ENCODE measurements at regions not wholly inside any gene's neighbourhood (a gene's known extent, or its start where the extent isn't known, plus 50 kb on each side); places are given as distances from the start of the nearest gene placed in this dataset.

- Histone ChIP-seq H3K9me3 (ENCODE audit: control insufficient read depth, low read length) (no peaks in the 10 kb centered on the region), H3K4me2 (ENCODE audit: low read length) (no peak overlapping the region), H3K79me2 (no peaks in the 10 kb centered on the region), H2AFZ (no peak overlapping the region), H3K27ac (no peak overlapping the region), H3K36me3 (ENCODE audit: control insufficient read depth, insufficient read depth, low read length) (no peaks in the 10 kb centered on the region), H3K27me3 (ENCODE audit: control insufficient read depth, insufficient read depth, low read length) (no peaks in the 10 kb centered on the region), H3K9ac (no peak overlapping the region), H3K4me3 (ENCODE audit: low read depth, low read length) (no peak overlapping the region), H3K4me1 (no peaks in the 10 kb centered on the region)
- TF ChIP-seq CTCF (IDR thresholded peaks at IDR 0.05): no peak
Measured at GRCh38 chr3:1979961-1980615, 118.6 kb upstream of the CNTN4 start.

DNA sequence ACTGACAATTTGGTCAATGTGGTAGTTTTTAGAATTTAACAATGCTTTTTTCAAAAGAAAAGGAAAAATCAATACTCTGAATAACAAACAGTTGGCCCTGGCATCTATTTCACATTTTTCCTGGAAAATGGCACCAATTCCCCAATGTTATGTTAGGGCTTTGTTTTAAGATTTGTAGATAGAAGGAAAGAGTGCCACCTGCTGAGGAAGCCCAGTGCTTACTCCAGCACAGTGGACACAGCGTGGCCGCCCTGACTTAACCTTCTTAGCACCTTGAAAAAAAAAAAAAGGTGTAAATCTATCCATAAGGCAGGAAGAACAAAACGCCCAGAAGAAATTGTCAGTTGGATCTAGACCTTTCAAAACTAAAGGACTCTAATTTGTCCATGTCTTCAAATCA is 110.7 kb upstream of the CNTN4 start:
- Histone ChIP-seq H3K9me3 (ENCODE audit: control insufficient read depth, low read length) (no peaks in the 10 kb centered on the region), H2AFZ (no peak overlapping the region), H3K27me3 (ENCODE audit: control insufficient read depth, insufficient read depth, low read length) (no peaks in the 10 kb centered on the region), H3K9ac (no peak overlapping the region), H3K27ac (no peak overlapping the region), H3K4me3 (ENCODE audit: low read depth, low read length) (no peak overlapping the region), H3K36me3 (ENCODE audit: control insufficient read depth, insufficient read depth, low read length) (no peaks in the 10 kb centered on the region), H3K4me1 (no peaks in the 10 kb centered on the region), H3K79me2 (no peaks in the 10 kb centered on the region), H3K4me2 (ENCODE audit: low read length) (no peak overlapping the region)
- TF ChIP-seq CTCF (IDR thresholded peaks at IDR 0.05): peak; percentile 53

DNA sequence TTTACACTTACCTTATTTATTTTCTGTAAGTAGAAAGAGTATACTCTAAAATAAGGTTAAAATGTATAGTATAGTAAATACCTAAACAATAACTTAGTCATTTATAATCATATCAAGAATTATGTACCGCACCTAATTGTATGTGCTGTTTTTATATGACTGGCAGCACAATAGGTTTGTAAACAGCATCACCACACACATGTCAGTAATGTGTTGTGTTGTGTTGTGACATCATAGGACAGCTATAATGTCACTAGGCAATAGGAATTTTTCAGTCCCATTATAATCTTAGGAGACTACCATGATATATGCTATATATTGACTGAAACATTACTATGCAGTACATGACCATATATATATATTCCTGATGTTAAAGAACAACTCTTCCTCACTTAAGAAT is 99.9 kb upstream of the CNTN4 start:
- TF ChIP-seq CTCF (IDR thresholded peaks at IDR 0.05): no peak
- Histone ChIP-seq H3K27me3 (ENCODE audit: control insufficient read depth, insufficient read depth, low read length) (no peaks in the 10 kb centered on the region), H3K4me3 (ENCODE audit: low read depth, low read length) (no peak overlapping the region), H3K36me3 (ENCODE audit: control insufficient read depth, insufficient read depth, low read length) (no peaks in the 10 kb centered on the region), H3K9me3 (ENCODE audit: control insufficient read depth, low read length) (no peaks in the 10 kb centered on the region), H3K27ac (no peak overlapping the region), H3K79me2 (no peaks in the 10 kb centered on the region), H3K4me1 (no peaks in the 10 kb centered on the region), H2AFZ (no peak overlapping the region), H3K9ac (no peak overlapping the region), H3K4me2 (ENCODE audit: low read length) (no peak overlapping the region)

- Histone ChIP-seq H3K4me2 (ENCODE audit: low read length) (no peak overlapping the region), H3K9ac (no peak overlapping the region), H3K27me3 (ENCODE audit: control insufficient read depth, insufficient read depth, low read length) (no peaks in the 10 kb centered on the region), H3K4me1 (no peaks in the 10 kb centered on the region), H3K79me2 (no peaks in the 10 kb centered on the region), H3K27ac (no peak overlapping the region), H3K4me3 (ENCODE audit: low read depth, low read length) (no peak overlapping the region), H3K9me3 (ENCODE audit: control insufficient read depth, low read length) (peaks cover 3% of the 10 kb centered on the region), H2AFZ (no peak overlapping the region), H3K36me3 (ENCODE audit: control insufficient read depth, insufficient read depth, low read length) (no peaks in the 10 kb centered on the region)
- TF ChIP-seq CTCF (IDR thresholded peaks at IDR 0.05): no peak
Measured at GRCh38 chr3:2001306-2002108, 97.2 kb upstream of the CNTN4 start.
